ENCODE measurements at regions not wholly inside any gene's neighbourhood (a gene's known extent, or its start where the extent isn't known, plus 50 kb on each side); places are given as distances from the start of the nearest gene placed in this dataset.

- FAIRE-seq (no peak), DNase-seq (ENCODE audit: low read depth in 1 of 2, low spot score in 2 of 2) (no peak)
- Histone ChIP-seq H3K4ac (replicated peaks; ENCODE audit: insufficient read length, low read depth, low read length) (peak overlapping the region; percentile 61), H3K4me2 (ENCODE audit: insufficient read depth in 1 of 2, low read depth in 2 of 2, low read length in 2 of 2) (no peak overlapping the region), H3K27me3 (replicated peaks in 1 of 4; ENCODE audit: control insufficient read depth in 3 of 4, extremely low read depth in 1 of 4, insufficient read depth in 3 of 4, low read length in 3 of 4) (no peaks in the 10 kb centered on the region), H4K20me1 (replicated peaks in 1 of 2; ENCODE audit: control insufficient read depth in 1 of 2, insufficient read depth in 2 of 2, low read length in 2 of 2) (no peaks in the 10 kb centered on the region), H3K14ac (ENCODE audit: insufficient read length) (no peak overlapping the region), H3K56ac (replicated peaks; ENCODE audit: insufficient read length, low read depth, low read length) (no peak overlapping the region), H3K18ac (ENCODE audit: extremely low read depth, low read length) (peak overlapping the region; percentile 68), H3K4me3 (ENCODE audit: extremely low read depth in 1 of 4, insufficient read depth in 2 of 4, low read depth in 3 of 4, low read length in 4 of 4) (no peak overlapping the region), H4K91ac (replicated peaks; ENCODE audit: insufficient read length, low read length) (peak overlapping the region; percentile 45), H3K9me3 (ENCODE audit: insufficient read depth in 2 of 2, low read depth in 1 of 2, low read length in 1 of 2) (no peaks in the 10 kb centered on the region), H4K5ac (ENCODE audit: insufficient read length, low read depth, low read length) (no peak overlapping the region), H4K8ac (ENCODE audit: extremely low read depth, insufficient read depth, low read length) (no peak overlapping the region), H2AFZ (ENCODE audit: low read length) (no peak overlapping the region), H2BK20ac (ENCODE audit: low read length) (peak overlapping the region; percentile 89), H3K79me1 (ENCODE audit: low read depth, low read length) (no peaks in the 10 kb centered on the region), H3K9ac (replicated peaks in 1 of 4; ENCODE audit: extremely low read depth in 1 of 4, low read depth in 3 of 4, low read length in 3 of 4) (no peak overlapping the region), H3K23ac (ENCODE audit: insufficient read length) (no peak overlapping the region), H3K27ac (ENCODE audit: low read depth, low read length) (no peak overlapping the region), H3K79me2 (ENCODE audit: control insufficient read depth in 1 of 2, insufficient read depth in 2 of 2, low read length in 2 of 2) (no peaks in the 10 kb centered on the region), H2BK12ac (ENCODE audit: low read depth, low read length) (peak overlapping the region; percentile 77; the same call in 1 of the 2 replicates), H3K4me1 (replicated peaks in 1 of 4; ENCODE audit: control insufficient read depth in 3 of 4, insufficient read depth in 4 of 4, low read length in 3 of 4) (peaks cover 15 to 44% (median 42%) of the 10 kb centered on the region in 4 experiments; a peak in 6 of 7 replicates), H2BK120ac (replicated peaks; ENCODE audit: low read depth, low read length) (peak overlapping the region; percentile 73), H2AK5ac (ENCODE audit: low read depth, low read length) (peak overlapping the region; percentile 18; the same call in 1 of the 2 replicates), H3K36me3 (ENCODE audit: control insufficient read depth in 2 of 4, insufficient read depth in 4 of 4, low read length in 3 of 4) (no peaks in the 10 kb centered on the region), H3K23me2 (ENCODE audit: low read depth, low read length) (no peaks in the 10 kb centered on the region), H2BK15ac (ENCODE audit: low read length) (no peak overlapping the region), H2BK5ac (ENCODE audit: low read depth, low read length) (peak overlapping the region; percentile 95; the same call in 1 of the 2 replicates)
- CTCF ChIA-PET (ENCODE audit: partially characterized antibody), result interaction anchor here (0.8 kb wide), 1 partner anchor 45 kb away, joined by 4 read pairs; no protein-coding TSS in a partner anchor
- POLR2A ChIA-PET (ENCODE audit: partially characterized antibody), result interaction anchor here (1.8 kb wide), 1 partner anchor 10 kb away, joined by 10 read pairs; no protein-coding TSS in a partner anchor
- WGBS, 2 experiments (ENCODE audit: extremely low coverage in 1 of 2, insufficient coverage in 1 of 2, insufficient read length in 1 of 2, insufficient replicate concordance in 2 of 2, low coverage in 1 of 2, low lambda C conversion rate in 2 of 2, missing lambda C conversion rate in 1 of 2), result 73% methylated on average over 2 of the region's 2 CpGs; no CpG with 5 or more reads in 1 of the 2 experiments
- TF ChIP-seq GABPA (IDR thresholded peaks at IDR 0.05; ENCODE audit: borderline replicate concordance, insufficient read depth, low read length) (no peak), KDM5A (IDR thresholded peaks at IDR 0.05; ENCODE audit: low read length) (no peak), RXRA (IDR thresholded peaks at IDR 0.05; ENCODE audit: insufficient read depth, low read depth, low read length) (no peak), HDAC2 (IDR thresholded peaks at IDR 0.05; ENCODE audit: borderline replicate concordance in 1 of 2, low read depth in 2 of 2, low read length in 2 of 2) (no peak), CREB1 (IDR thresholded peaks at IDR 0.05) (no peak), RFX5 (IDR thresholded peaks at IDR 0.05; ENCODE audit: borderline replicate concordance, low read depth, low read length) (no peak), SIRT6 (IDR thresholded peaks at IDR 0.05; ENCODE audit: low read length) (no peak), CBX8 (IDR thresholded peaks at IDR 0.05; ENCODE audit: borderline replicate concordance, low read depth, low read length) (no peak), POLR2A (IDR thresholded peaks at IDR 0.05; ENCODE audit: control extremely low read depth in 1 of 2, low read depth in 2 of 2, low read length in 2 of 2) (no peak), SRF (IDR thresholded peaks at IDR 0.05; ENCODE audit: low read depth, low read length) (no peak), FOSL1 (IDR thresholded peaks at IDR 0.05; ENCODE audit: insufficient read depth, low read depth, low read length) (no peak), RNF2 (IDR thresholded peaks at IDR 0.05; ENCODE audit: borderline replicate concordance, low read depth, low read length, missing control alignments, poor library complexity, severe bottlenecking) (no peak), TCF12 (IDR thresholded peaks at IDR 0.05; ENCODE audit: low read depth, low read length) (no peak), BRCA1 (IDR thresholded peaks at IDR 0.05; ENCODE audit: low read depth, low read length) (no peak), EP300 (IDR thresholded peaks at IDR 0.05; ENCODE audit: borderline replicate concordance in 1 of 2, low read depth in 2 of 2, low read length in 2 of 2) (no peak)
Observed at GRCh38 chr13:99692854-99693253, 191.6 kb downstream of the TM9SF2 start.

Measured in H1 (cell line).